ENCODE measurements at regions not wholly inside any gene's neighbourhood (a gene's known extent, or its start where the extent isn't known, plus 50 kb on each side); places are given as distances from the start of the nearest gene placed in this dataset.
A peak's percentile ranks its signal among the peaks of the same experiment; 100 is the strongest.
"Not testable (repeated sequence)": the region's sequence is repeated elsewhere in the genome, so short reads cannot be mapped to it uniquely, and the experiment has no call there.

- no peak for TF ChIP-seq CTCF (IDR thresholded peaks at IDR 0.05; ENCODE audit: borderline replicate concordance, control extremely low read depth, extremely low read depth, insufficient read depth, missing control alignments)
- peak; percentile 4 for DNase-seq (ENCODE audit: low spot score)
- in situ Hi-C loops (cut with MboI; ENCODE audit: low sequenced_read_pairs, unreplicated experiment): no loop called here
Observed at GRCh38 chrX:55867181-55867651, 149.7 kb downstream of the RRAGB start.

GRCh38 chrX:55867708-55868107 is 150.2 kb downstream of the RRAGB start:
- no peak for DNase-seq (ENCODE audit: low spot score)
- in situ Hi-C loops (cut with MboI; ENCODE audit: low sequenced_read_pairs, unreplicated experiment): no loop called here
- no peak for TF ChIP-seq CTCF (IDR thresholded peaks at IDR 0.05; ENCODE audit: borderline replicate concordance, control extremely low read depth, extremely low read depth, insufficient read depth, missing control alignments)

- in situ Hi-C loops (cut with MboI; ENCODE audit: low sequenced_read_pairs, unreplicated experiment): no loop called here
- no peak for TF ChIP-seq CTCF (IDR thresholded peaks at IDR 0.05; ENCODE audit: borderline replicate concordance, control extremely low read depth, extremely low read depth, insufficient read depth, missing control alignments)
- no peak for DNase-seq (ENCODE audit: low spot score)
Observed at GRCh38 chrX:55874807-55875206, 157.3 kb downstream of the RRAGB start.

- in situ Hi-C loops (cut with MboI; ENCODE audit: low sequenced_read_pairs, unreplicated experiment); DNase-seq (ENCODE audit: low spot score): not testable (repeated sequence)
Observed at GRCh38 chrX:55883541-55883940, 166.0 kb downstream of the RRAGB start.

GRCh38 chrX:55907968-55908607 is 190.5 kb downstream of the RRAGB start:
- DNase-seq (ENCODE audit: low spot score): peak; percentile 58
- in situ Hi-C loops (cut with MboI; ENCODE audit: low sequenced_read_pairs, unreplicated experiment): loop anchor here (25.0 kb wide), 1 partner anchor 329 kb away; the partner anchor contains the start of gene KLF8

GRCh38 chrX:55908661-55909212 is 191.2 kb downstream of the RRAGB start:
- in situ Hi-C loops (cut with MboI; ENCODE audit: low sequenced_read_pairs, unreplicated experiment): loop anchor here (25.0 kb wide), 1 partner anchor 329 kb away; the partner anchor contains the start of gene KLF8
- peak; percentile 17 for DNase-seq (ENCODE audit: low spot score)
- TF ChIP-seq CTCF (IDR thresholded peaks at IDR 0.05; ENCODE audit: borderline replicate concordance, control extremely low read depth, extremely low read depth, insufficient read depth, missing control alignments): no peak

More at GRCh38 chrX:55907968-55908607, 190.5 kb downstream of the RRAGB start:
- TF ChIP-seq CTCF (IDR thresholded peaks at IDR 0.05; ENCODE audit: borderline replicate concordance, control extremely low read depth, extremely low read depth, insufficient read depth, missing control alignments): peak; percentile 33
